ENCODE measurements at regions not wholly inside any gene's neighbourhood (a gene's known extent, or its start where the extent isn't known, plus 50 kb on each side); places are given as distances from the start of the nearest gene placed in this dataset.
"Not testable (repeated sequence)": the region's sequence is repeated elsewhere in the genome, so short reads cannot be mapped to it uniquely, and the experiment has no call there.

- no peak for FAIRE-seq
Observed at GRCh38 chr13:44652168-44652567, 76.0 kb upstream of the TSC22D1 start.

GRCh38 chr13:44651724-44652123, 75.6 kb upstream of the TSC22D1 start:
- no peak for FAIRE-seq

- FAIRE-seq = no peak
Observed at GRCh38 chr13:44651209-44651608, 75.1 kb upstream of the TSC22D1 start.

DNA sequence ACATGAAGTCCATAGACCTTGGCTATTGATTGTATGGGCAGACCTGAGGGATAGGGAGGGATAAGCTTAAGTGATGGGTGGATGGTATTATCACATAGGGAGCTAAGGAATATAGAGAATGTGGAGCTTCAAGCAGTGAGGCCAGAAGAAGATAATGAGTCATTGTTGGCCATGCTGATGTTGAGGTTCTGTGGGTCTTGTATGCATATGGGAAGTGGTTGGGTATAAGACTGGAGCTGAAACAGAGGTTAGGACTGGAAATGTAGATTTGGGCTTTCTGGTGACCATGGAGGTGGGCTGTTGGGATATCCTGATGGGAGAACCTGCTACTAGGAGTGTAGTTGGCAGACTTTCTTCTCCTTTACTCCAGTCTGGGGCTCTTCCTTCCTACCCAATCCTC, 73.7 kb upstream of the TSC22D1 start:
- no peak for FAIRE-seq

DNA sequence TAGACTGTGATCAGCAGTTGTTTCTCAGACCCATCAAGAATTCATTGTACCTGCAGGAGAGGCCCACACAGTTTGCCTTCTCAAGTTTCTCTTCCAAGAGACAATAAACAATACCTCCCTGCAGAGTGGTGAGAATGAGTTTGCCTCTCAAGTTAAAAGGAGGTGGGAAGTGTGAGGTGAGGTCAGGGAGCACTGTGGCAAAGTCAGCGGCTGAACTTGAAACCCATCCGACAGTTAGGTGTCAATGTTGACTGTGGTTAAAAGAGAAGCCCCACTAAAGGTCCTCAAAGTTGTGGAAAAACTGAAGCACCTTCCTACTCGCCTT, 72.9 kb upstream of the TSC22D1 start:
- FAIRE-seq = no peak

- FAIRE-seq = peak; percentile 5
Observed at GRCh38 chr13:44648392-44649103, 72.4 kb upstream of the TSC22D1 start.

GRCh38 chr13:44647560-44647959, 71.4 kb upstream of the TSC22D1 start:
- FAIRE-seq = not testable (repeated sequence)

DNA sequence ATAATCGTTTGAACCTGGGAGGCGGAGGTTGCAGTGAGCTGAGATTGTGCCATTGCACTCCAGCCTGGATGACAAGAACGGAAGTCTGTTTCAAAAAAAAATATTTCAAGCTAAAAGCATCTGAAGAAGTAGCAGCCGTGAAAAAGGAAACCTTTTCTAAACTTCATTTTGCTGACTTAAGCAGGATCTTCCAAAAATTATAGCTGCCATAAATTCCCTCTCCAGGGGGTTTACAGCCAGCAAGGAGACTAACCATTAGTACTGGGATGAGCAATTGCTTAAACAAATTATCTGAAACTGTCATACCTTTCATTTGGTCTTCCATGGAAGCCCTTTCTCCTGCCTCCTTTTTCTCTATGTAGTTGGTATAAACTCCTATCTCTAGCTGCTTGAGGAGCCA, 69.9 kb upstream of the TSC22D1 start:
- no peak for FAIRE-seq

- FAIRE-seq = no peak
Observed at GRCh38 chr13:44643256-44643655, 67.1 kb upstream of the TSC22D1 start.

DNA sequence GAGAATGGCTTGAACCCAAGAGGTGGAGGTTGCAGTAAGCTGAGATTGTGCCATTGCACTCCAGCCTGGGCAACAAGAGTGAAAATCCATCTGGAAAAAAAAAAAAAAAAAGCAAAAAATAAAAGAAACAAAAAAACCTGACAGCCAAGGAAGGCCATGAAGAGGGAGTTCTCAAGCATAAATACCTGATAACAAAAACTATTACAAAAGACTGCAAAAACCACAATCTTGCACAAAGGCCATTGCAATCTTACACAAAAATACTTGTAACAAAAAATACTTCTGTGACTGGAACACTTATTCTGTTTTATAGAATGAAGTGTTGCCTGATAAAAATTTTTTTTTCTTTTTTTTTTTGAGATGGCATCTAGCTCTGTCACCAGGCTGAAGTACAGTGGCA, 61.5 kb upstream of the TSC22D1 start:
- no peak for FAIRE-seq

- FAIRE-seq = no peak
Observed at GRCh38 chr13:44629465-44630183, 53.5 kb upstream of the TSC22D1 start.

DNA sequence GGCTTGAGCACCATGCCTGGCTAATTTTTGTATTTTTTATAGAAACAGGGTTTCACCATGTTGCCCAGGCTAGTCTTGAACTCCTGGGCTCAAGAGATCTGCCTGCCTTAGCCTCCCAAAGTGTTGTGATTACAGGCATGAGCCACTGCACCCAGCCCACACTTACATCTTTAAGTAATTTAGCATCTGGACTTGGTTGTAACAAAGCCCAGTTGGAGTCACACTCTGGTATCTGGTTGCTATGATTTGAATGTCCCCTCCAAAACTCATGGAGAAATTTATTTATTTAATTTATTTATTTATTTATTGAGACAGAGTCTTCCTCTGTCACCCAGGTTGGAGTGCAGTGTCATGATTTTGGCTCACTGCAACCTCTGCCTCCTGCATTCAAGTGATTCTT, 52.7 kb upstream of the TSC22D1 start:
- FAIRE-seq = not testable (repeated sequence)

GRCh38 chr13:44627441-44627840, 51.3 kb upstream of the TSC22D1 start:
- no peak for FAIRE-seq

- FAIRE-seq = no peak
Observed at GRCh38 chr13:44626176-44626575, 50.0 kb upstream of the TSC22D1 start.
